Right ventricle myocardium superior (tissue), 1 donor: ENCODE measurements at regions not wholly inside any gene's neighbourhood (a gene's known extent, or its start where the extent isn't known, plus 50 kb on each side); places are given as distances from the start of the nearest gene placed in this dataset.

Experiments
- ATAC-seq: fragments of 200-7000 bp; cut with Tn5 transposase; one replicate; pipeline ENCODE4 v1.9.1; 2020; ENCODE audit warnings: mild to moderate bottlenecking; ENCODE audit not compliant: poor library complexity
- DNase-seq: peaks from one replicate; pipeline ENCODE4 v3.0.0-alpha.2; 2020
- intact Hi-C: fragments of 100-400 bp; cut with DNase I; formaldehyde crosslinking; loops from one replicate; pipeline ENCODE4 v1.11.2; 2022
- donor health status: DM: no; HTN: yes; CAD: no; lungs with severe emphysema.

GRCh38 chr16:56101480-56101879 is 89.8 kb upstream of the GNAO1 start:
- DNase-seq: no peak
- intact Hi-C loops: no loop called here
- no peak for ATAC-seq

GRCh38 chr16:56097306-56097705 is 94.0 kb upstream of the GNAO1 start:
- intact Hi-C loops: no loop called here
- ATAC-seq (no peak), DNase-seq (no peak)

- intact Hi-C loops: no loop called here
- ATAC-seq: no peak
- no peak for DNase-seq
These were observed 97.1 kb upstream of the GNAO1 start for GRCh38 chr16:56094231-56094630.

GRCh38 chr16:56093055-56093454 is 98.2 kb upstream of the GNAO1 start:
- intact Hi-C loops: no loop called here
- no peak for ATAC-seq

GRCh38 chr16:56090076-56090475 is 101.2 kb upstream of the GNAO1 start:
- intact Hi-C loops: no loop called here
- ATAC-seq (no peak), DNase-seq (no peak)

More at GRCh38 chr16:56093055-56093454, 98.2 kb upstream of the GNAO1 start:
- DNase-seq: no peak

GRCh38 chr16:56087626-56088025 is 103.7 kb upstream of the GNAO1 start:
- ATAC-seq: peak; percentile 69
- no peak for DNase-seq
- intact Hi-C loops: no loop called here

- no peak for DNase-seq
- intact Hi-C loops: no loop called here
- no peak for ATAC-seq
These were observed 109.9 kb upstream of the GNAO1 start for GRCh38 chr16:56081371-56081770.

- peak; percentile 55 for ATAC-seq
- intact Hi-C loops: no loop called here
These were observed 115.4 kb upstream of the GNAO1 start for GRCh38 chr16:56075732-56076388.

GRCh38 chr16:56073508-56073907 is 117.8 kb upstream of the GNAO1 start:
- no peak for ATAC-seq
- intact Hi-C loops: no loop called here
- DNase-seq: no peak

More at GRCh38 chr16:56075732-56076388, 115.4 kb upstream of the GNAO1 start:
- DNase-seq: no peak

- intact Hi-C loops: no loop called here
These were observed 119.2 kb upstream of the GNAO1 start for GRCh38 chr16:56072096-56072495.

GRCh38 chr16:56068816-56069215 is 122.5 kb upstream of the GNAO1 start:
- ATAC-seq (no peak), DNase-seq (no peak)
- intact Hi-C loops: no loop called here

More at GRCh38 chr16:56072096-56072495, 119.2 kb upstream of the GNAO1 start:
- DNase-seq: no peak
- no peak for ATAC-seq

- intact Hi-C loops: no loop called here
- ATAC-seq (no peak), DNase-seq (no peak)
These were observed 123.0 kb upstream of the GNAO1 start for GRCh38 chr16:56068314-56068713.

GRCh38 chr16:56067406-56067805 is 123.9 kb upstream of the GNAO1 start:
- no peak for DNase-seq
- no peak for ATAC-seq
- intact Hi-C loops: no loop called here

- no peak for DNase-seq
- intact Hi-C loops: no loop called here
- no peak for ATAC-seq
These were observed 124.7 kb upstream of the GNAO1 start for GRCh38 chr16:56066617-56067016.

- DNase-seq: no peak
- intact Hi-C loops: no loop called here
- ATAC-seq: no peak
These were observed 128.2 kb upstream of the GNAO1 start for GRCh38 chr16:56063111-56063510.

GRCh38 chr16:56057151-56057550 is 134.1 kb upstream of the GNAO1 start:
- no peak for ATAC-seq
- intact Hi-C loops: no loop called here
- DNase-seq: no peak

GRCh38 chr16:56050916-56051315 is 140.4 kb upstream of the GNAO1 start:
- ATAC-seq (no peak), DNase-seq (no peak)
- intact Hi-C loops: no loop called here

GRCh38 chr16:56048425-56049105 is 142.7 kb upstream of the GNAO1 start:
- intact Hi-C loops: loop anchor here (10.0 kb wide), 1 partner anchor 146 kb away; the partner anchor contains the start of gene GNAO1
- ATAC-seq (no peak), DNase-seq (no peak)

- peak; percentile 94 for ATAC-seq
- peak; percentile 54 for DNase-seq
- intact Hi-C loops: loop anchor here (10.0 kb wide), 1 partner anchor 147 kb away; the partner anchor contains the start of gene GNAO1
These were observed 143.7 kb upstream of the GNAO1 start for GRCh38 chr16:56047307-56048234.
